ENCODE measurements at regions not wholly inside any gene's neighbourhood (a gene's known extent, or its start where the extent isn't known, plus 50 kb on each side); places are given as distances from the start of the nearest gene placed in this dataset.

DNA sequence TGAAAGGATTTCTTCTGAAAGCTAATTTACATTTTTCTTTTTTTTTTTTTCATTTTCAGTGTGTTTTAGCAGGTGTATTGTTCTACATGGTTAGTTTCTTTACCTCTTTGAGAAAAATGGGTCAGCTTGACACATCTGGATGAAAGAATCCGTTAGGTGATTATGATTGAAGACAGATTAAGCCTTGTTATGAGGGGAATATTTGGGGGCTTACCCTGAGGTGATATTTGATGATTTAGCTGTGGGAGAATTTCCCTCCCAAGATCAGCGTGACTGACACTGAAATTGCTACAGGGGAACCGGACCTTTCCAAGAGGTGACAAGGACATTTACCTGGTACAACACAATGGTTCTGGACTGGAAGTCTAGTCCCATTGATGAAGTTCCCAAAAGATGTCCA, 147.5 kb downstream of the NFKBIZ start:
- no peak overlapping the region for H3K4me2 ChIP-seq (ENCODE audit: low read length)
- H3K27me3 ChIP-seq (ENCODE audit: insufficient read depth, low read depth, low read length): no peaks in the 10 kb centered on the region
- H3K27ac ChIP-seq (ENCODE audit: low read length): no peak overlapping the region
- no peaks in the 10 kb centered on the region for H3F3A ChIP-seq (ENCODE audit: insufficient read depth, low read length, poor library complexity, severe bottlenecking)
- H3K9me3 ChIP-seq (ENCODE audit: low read length): no peaks in the 10 kb centered on the region
- no peaks in the 10 kb centered on the region for H4K20me1 ChIP-seq (ENCODE audit: insufficient read depth)
- H3K36me3 ChIP-seq (ENCODE audit: insufficient read depth, low read length): no peaks in the 10 kb centered on the region
- no peaks in the 10 kb centered on the region for H3K9me2 ChIP-seq (ENCODE audit: insufficient read depth, low read length)
- no peaks in the 10 kb centered on the region for H3K79me2 ChIP-seq (replicated peaks; ENCODE audit: insufficient read depth, low read length)
- no peak overlapping the region for H2AFZ ChIP-seq (ENCODE audit: low read depth, low read length)
- H3K9ac ChIP-seq (ENCODE audit: low read length): no peak overlapping the region
- no peak overlapping the region for H3K4me3 ChIP-seq (ENCODE audit: low read length)
- TF ChIP-seq, protein P1, sequence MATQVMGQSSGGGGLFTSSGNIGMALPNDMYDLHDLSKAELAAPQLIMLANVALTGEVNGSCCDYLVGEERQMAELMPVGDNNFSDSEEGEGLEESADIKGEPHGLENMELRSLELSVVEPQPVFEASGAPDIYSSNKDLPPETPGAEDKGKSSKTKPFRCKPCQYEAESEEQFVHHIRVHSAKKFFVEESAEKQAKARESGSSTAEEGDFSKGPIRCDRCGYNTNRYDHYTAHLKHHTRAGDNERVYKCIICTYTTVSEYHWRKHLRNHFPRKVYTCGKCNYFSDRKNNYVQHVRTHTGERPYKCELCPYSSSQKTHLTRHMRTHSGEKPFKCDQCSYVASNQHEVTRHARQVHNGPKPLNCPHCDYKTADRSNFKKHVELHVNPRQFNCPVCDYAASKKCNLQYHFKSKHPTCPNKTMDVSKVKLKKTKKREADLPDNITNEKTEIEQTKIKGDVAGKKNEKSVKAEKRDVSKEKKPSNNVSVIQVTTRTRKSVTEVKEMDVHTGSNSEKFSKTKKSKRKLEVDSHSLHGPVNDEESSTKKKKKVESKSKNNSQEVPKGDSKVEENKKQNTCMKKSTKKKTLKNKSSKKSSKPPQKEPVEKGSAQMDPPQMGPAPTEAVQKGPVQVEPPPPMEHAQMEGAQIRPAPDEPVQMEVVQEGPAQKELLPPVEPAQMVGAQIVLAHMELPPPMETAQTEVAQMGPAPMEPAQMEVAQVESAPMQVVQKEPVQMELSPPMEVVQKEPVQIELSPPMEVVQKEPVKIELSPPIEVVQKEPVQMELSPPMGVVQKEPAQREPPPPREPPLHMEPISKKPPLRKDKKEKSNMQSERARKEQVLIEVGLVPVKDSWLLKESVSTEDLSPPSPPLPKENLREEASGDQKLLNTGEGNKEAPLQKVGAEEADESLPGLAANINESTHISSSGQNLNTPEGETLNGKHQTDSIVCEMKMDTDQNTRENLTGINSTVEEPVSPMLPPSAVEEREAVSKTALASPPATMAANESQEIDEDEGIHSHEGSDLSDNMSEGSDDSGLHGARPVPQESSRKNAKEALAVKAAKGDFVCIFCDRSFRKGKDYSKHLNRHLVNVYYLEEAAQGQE (IDR thresholded peaks at IDR 0.05; ENCODE audit: borderline replicate concordance): no peak
- TF ChIP-seq EP300 (conservative IDR thresholded peaks at IDR 0.05; ENCODE audit: poor library complexity, severe bottlenecking) (no peak), POLR2AphosphoS5 (IDR thresholded peaks at IDR 0.05) (no peak), SMC3 (conservative IDR thresholded peaks at IDR 0.05; ENCODE audit: poor library complexity) (no peak), MXI1 (conservative IDR thresholded peaks at IDR 0.05; ENCODE audit: poor library complexity, severe bottlenecking) (no peak), RAD21 (conservative IDR thresholded peaks at IDR 0.05) (no peak), TAF1 (IDR thresholded peaks at IDR 0.05; ENCODE audit: low read depth) (no peak), EZH2 (IDR thresholded peaks at IDR 0.05; ENCODE audit: borderline replicate concordance, insufficient read depth, low read length, poor library complexity, severe bottlenecking) (no peak)
- TF ChIP-seq, protein P2, sequence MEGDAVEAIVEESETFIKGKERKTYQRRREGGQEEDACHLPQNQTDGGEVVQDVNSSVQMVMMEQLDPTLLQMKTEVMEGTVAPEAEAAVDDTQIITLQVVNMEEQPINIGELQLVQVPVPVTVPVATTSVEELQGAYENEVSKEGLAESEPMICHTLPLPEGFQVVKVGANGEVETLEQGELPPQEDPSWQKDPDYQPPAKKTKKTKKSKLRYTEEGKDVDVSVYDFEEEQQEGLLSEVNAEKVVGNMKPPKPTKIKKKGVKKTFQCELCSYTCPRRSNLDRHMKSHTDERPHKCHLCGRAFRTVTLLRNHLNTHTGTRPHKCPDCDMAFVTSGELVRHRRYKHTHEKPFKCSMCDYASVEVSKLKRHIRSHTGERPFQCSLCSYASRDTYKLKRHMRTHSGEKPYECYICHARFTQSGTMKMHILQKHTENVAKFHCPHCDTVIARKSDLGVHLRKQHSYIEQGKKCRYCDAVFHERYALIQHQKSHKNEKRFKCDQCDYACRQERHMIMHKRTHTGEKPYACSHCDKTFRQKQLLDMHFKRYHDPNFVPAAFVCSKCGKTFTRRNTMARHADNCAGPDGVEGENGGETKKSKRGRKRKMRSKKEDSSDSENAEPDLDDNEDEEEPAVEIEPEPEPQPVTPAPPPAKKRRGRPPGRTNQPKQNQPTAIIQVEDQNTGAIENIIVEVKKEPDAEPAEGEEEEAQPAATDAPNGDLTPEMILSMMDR (IDR thresholded peaks at IDR 0.05; ENCODE audit: poor library complexity, severe bottlenecking): no peak

DNA sequence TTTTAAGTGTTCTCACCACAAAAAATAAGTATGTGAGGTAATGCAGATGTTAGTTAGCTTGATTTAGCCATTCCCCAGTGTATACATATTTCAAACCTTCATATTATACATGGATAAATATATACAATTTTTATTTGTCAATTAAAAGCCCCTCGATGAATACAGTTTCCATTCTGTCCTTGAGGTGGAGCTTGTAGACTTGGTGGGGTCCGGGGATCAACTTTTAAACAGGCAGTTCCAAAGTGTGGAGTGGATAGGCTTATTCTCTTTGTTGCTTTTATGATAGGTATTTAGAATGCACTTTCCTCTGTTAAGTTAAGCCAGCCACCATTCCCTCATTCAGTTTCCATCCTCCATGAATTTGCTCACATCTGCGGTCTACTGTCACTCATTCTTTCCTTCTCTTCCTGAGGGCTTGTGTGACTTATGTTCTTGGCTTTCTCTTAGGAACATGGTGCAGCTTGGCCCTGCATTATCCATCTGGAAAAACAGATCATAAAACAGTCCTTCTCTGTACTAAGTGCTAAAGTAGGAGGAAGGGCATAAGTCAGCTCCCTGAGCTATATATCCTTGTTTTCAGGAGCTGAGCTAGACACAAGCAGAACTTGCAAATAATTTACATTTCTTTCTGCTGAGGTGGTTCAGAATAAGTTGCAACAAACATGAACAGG, 149.1 kb downstream of the NFKBIZ start:
- Histone ChIP-seq H3K4me3 (ENCODE audit: low read length) (no peak overlapping the region), H3K36me3 (ENCODE audit: insufficient read depth, low read length) (no peaks in the 10 kb centered on the region), H3K4me2 (ENCODE audit: low read length) (no peak overlapping the region), H3K27ac (ENCODE audit: low read length) (no peak overlapping the region), H3K79me2 (replicated peaks; ENCODE audit: insufficient read depth, low read length) (no peaks in the 10 kb centered on the region), H3K27me3 (ENCODE audit: insufficient read depth, low read depth, low read length) (no peaks in the 10 kb centered on the region), H2AFZ (ENCODE audit: low read depth, low read length) (no peak overlapping the region), H3K9me3 (ENCODE audit: low read length) (no peaks in the 10 kb centered on the region), H3K9me2 (ENCODE audit: insufficient read depth, low read length) (no peaks in the 10 kb centered on the region), H3K9ac (ENCODE audit: low read length) (no peak overlapping the region), H4K20me1 (ENCODE audit: insufficient read depth) (no peaks in the 10 kb centered on the region), H3F3A (ENCODE audit: insufficient read depth, low read length, poor library complexity, severe bottlenecking) (no peaks in the 10 kb centered on the region)
- TF ChIP-seq SMC3 (conservative IDR thresholded peaks at IDR 0.05; ENCODE audit: poor library complexity) (no peak), TAF1 (IDR thresholded peaks at IDR 0.05; ENCODE audit: low read depth) (no peak), EZH2 (IDR thresholded peaks at IDR 0.05; ENCODE audit: borderline replicate concordance, insufficient read depth, low read length, poor library complexity, severe bottlenecking) (no peak), MXI1 (conservative IDR thresholded peaks at IDR 0.05; ENCODE audit: poor library complexity, severe bottlenecking) (no peak), EP300 (conservative IDR thresholded peaks at IDR 0.05; ENCODE audit: poor library complexity, severe bottlenecking) (no peak)
- TF ChIP-seq, protein P2 (IDR thresholded peaks at IDR 0.05; ENCODE audit: poor library complexity, severe bottlenecking): no peak
- TF ChIP-seq, protein P1 (IDR thresholded peaks at IDR 0.05; ENCODE audit: borderline replicate concordance): no peak
